ENCODE measurements at regions not wholly inside any gene's neighbourhood (a gene's known extent, or its start where the extent isn't known, plus 50 kb on each side); places are given as distances from the start of the nearest gene placed in this dataset.
"Not testable (repeated sequence)": the region's sequence is repeated elsewhere in the genome, so short reads cannot be mapped to it uniquely, and the experiment has no call there.

DNA sequence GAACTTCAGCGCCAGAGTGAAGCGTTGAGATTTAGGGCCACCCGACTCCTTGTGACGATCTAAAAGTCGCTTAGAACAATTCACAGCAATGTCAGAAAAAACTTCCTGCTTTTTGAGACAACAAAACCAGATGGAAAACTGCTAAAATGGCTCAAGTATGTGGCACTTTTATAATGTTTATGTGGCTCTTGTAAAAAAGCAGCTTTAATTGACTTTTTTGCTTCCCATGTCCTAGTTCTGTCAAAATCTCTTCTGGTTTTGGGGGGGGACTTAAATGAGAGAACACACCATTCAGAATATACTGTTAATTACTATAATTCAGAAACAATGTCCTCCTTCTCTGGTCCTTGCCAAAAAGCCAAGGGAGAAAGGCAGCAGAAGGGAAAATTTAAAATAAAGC is 154.7 kb upstream of the LSM14A start:
- no peak for DNase-seq (ENCODE audit: low read depth in 2 of 3, low spot score in 2 of 3)

DNA sequence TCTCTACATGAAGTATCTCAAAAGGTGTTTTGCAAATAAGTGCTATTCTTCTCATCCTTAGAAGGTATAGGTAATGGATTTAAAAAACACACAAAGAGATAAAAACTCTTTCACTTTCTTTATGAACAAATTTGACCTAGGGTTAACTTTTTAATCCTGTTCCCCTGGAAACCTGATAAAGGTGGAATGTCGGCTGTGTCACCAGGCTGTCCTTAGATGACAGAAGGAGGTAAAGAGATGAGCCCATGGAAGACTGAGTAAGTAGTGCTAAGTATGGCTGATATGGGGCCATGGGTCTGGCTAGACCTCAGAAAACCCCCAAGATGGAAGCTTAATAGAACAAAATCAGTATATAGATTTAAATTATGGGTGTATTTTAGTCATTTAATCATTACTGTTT is 153.8 kb upstream of the LSM14A start:
- no peak for DNase-seq (ENCODE audit: low read depth in 2 of 3, low spot score in 2 of 3)

DNA sequence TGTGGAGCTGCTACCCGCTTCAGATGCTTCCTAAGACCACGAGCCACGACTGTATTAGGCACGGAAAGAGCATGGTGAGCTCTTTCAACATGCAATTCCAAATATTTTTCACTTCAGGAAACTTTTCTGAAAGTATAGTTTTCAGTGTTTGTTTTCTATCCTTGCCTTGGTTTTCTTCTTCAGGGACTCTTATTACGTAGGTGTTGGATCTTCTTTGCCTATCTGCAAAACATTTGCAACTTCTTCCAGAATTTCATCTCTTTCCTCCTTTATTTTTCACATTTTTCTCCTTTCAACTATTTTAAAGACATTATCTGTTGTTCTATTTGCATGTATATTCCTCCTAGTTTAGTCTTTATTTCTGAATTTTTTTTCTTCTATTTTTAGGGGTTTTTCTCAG is 148.9 kb upstream of the LSM14A start:
- DNase-seq (ENCODE audit: low read depth in 2 of 3, low spot score in 2 of 3): no peak

DNA sequence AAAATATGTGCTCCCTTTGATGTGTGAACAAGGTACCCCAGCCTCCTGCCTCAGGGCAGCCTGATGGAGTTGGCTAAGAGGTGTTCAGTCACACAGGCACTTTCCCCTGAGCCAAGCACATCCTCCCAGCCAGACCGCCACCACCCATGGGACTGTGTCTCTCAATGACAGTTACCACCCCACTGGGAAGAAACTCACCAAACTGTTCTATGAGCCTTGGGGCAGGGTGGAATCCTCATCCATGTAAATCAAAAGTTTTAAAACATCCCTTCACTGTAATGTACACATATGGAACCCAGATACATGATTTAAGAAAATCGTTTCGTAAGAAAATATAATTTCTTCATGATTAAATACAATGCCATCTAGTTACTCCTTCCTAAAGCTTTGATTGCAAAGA is 138.4 kb upstream of the LSM14A start:
- no peak for DNase-seq (ENCODE audit: low read depth in 2 of 3, low spot score in 2 of 3)

DNA sequence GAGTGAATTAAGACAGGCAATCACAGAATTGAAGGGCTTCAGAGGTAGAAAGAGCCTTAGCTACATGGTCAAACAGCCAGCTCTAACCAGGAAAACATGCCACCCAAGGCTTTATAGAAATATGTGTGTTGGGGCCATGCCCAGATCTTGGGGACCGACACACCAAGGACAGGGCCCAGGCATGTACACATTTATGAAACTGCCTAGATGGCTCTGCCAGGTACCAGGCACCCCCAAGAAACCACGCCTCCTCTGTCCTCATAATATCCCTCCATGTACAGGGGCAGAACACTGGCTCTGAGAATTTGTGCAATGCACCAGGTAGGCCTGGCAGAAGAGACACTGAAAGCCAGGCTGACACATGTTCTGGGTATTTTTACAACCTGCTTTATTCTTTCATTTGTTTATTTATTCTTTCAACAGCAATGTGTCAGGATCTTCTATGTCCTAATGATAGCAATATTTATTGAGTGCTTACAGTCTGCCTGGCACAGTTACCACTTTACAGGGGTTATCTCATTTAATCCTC is 137.9 kb upstream of the LSM14A start:
- no peak for DNase-seq (ENCODE audit: low read depth in 2 of 3, low spot score in 2 of 3)

DNA sequence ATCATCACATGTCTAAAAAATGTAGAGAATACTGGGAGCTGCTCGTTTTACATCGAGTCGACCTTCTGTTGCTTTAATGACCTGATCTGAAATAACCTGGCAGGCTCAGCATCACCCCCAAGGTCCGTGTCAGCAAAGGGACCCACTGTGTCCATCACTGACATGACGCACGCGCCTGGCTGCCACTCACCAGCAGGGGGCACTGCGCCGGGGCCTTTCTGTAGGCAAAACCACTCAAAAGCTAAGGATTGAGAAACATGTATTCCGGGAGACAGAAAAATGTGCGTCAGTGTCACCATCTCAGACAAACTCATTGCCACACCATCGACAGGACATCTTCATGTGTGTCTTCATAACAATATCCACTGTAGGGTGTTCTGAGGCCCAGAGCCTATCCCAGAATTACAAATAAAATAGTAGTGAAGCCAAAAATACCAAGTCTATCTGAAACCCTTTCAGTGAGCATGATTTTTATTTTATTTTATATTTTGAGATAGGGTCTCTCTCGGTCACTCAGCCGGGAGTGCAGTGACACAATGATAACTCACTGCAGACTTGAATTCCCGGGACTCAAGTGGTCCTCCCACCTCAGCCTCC is 130.3 kb upstream of the LSM14A start:
- DNase-seq (ENCODE audit: low read depth in 2 of 3, low spot score in 2 of 3): peak; percentile 36 to 68 (median 43)

DNA sequence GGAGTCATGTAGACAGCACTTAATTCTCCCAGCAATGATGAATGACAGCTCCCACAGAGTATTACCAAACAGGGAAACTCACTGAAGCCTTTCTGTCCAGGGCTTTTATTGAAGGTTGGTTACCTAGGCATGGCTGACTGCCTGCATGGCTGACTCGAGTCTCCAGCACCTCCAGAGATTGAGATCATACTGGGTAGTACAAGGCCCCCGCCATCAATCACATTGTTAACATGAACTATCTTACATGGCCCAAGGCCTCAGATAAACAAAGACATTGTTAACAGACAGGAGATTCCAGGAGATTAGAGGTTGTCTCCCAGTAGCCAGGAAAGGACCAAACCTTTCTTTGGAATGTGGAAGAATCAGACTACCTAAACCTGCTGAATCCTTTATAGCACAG is 128.3 kb upstream of the LSM14A start:
- DNase-seq (ENCODE audit: low read depth in 2 of 3, low spot score in 2 of 3): no peak

DNA sequence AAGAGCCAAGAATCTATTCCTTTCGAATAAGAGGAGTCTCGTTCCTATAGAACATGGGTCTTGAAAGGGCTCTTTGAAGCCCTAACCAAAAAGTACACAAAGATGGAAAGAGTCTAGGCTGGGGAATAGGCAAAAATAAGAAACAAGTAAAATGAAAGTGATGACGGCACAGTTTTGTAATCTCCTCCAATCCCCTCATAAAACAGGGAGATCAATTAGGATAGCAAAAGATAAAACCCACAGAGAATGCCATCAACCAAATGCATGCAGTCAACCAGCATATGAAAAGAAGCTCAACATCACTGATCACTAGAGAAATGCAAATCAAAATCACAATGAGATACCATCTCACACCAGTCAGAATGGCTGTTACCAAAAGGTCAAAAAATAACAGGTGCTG is 122.4 kb upstream of the LSM14A start:
- DNase-seq (ENCODE audit: low read depth in 2 of 3, low spot score in 2 of 3): no peak

DNA sequence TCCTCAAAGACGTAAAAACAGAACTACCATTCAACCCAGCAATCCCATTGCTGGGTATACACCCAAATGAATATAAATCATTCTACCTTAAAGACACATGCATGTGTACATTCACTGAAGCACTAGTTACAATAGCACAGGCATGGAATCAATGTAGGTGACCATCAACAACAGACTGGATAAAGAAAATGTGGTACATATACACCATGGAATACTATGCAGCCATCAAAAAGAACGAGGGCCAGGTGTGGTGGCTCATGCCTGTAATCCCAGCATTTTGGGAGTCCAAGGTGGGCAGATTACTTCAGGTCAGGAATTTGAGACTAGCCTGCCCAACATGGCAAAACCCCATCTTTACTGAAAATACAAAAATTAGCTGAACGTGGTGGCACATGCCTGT is 121.9 kb upstream of the LSM14A start:
- DNase-seq (ENCODE audit: low read depth in 2 of 3, low spot score in 2 of 3): not testable (repeated sequence)

DNA sequence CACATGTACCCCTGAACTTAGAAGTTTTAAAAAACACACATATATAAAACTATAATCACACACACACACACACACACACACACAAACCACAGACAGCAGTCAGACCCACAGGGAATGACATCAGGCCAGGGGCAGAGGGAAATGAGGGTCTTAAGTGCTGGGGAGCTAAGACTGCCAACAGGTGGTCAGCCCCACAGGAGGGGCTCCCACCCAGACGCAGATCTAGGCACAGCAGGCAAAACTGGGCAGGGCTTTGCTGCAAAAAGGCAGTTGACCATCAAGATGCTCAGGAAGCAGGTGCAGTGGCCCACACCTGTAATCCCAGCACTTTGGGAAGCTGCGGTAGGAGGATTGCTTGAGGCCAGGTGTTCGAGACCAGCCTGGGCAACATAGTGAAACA is 121.0 kb upstream of the LSM14A start:
- DNase-seq (ENCODE audit: low read depth in 2 of 3, low spot score in 2 of 3): no peak

DNA sequence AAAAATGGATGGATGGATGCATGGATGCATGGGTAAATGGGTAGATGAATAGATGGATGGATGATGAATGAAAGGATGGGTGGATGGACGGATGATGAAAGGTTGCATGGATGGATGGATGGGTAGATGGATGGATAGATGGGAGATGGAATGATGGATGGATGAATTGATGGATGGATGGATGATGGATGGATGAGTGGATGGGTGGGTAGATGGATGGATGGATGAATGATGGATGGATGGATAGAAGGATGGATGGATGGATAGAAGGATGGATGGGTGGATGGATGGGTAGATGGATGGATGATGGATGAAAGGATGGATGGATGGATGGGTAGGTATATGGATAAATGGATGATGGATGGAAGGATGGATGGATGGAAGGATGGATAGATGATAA is 115.1 kb upstream of the LSM14A start:
- no peak for DNase-seq (ENCODE audit: low read depth in 2 of 3, low spot score in 2 of 3)

DNA sequence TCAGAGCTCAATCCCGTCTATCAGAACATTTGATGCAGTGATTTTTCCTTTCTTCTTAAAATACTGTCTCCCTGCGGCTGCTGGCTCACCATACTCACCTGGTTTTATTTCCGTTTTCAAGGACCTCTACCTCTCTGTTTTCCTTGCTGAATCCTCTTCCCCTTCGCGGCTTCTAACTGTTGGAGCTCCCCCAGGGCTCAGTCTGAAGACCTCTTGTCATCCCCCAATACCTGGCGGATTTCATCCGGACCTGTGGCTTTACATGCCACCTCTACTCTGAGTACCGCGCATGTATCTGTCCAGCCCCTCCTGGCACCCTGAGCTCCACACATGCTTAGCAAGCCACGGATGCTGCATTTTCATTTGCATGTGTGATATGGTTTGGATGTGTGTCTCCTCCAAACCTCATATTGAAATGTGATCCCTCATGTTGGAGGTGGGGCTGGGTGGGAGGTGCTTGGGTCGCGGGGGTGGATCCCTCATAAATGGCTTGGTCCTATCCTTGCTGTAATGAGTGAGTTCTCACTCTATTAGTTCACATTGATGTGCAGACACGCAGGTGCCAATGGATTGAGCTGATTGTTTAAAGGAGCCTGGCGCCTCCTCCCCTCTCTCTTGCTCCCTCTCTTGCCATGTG is 106.2 kb upstream of the LSM14A start:
- no peak for DNase-seq (ENCODE audit: low read depth in 2 of 3, low spot score in 2 of 3)

DNA sequence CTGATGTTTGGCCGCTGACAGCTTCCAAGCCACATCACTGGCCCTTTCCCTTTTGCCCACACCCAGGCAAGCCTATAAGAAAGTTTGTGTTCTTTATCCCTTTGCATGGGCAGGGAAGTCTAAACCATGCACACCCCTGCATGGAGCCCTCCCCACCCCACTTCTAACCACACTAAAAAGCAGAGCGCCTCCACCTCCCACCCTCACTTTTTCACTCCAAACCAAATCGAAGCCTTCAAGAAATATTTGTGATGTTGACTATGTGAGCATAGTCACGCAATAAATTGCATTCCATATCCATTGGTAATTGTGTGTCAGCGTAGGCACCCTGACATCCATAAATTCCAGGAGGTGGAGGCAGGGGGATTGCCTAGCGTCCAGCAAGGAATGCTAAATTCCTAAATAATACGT is 104.4 kb upstream of the LSM14A start:
- no peak for DNase-seq (ENCODE audit: low read depth in 2 of 3, low spot score in 2 of 3)

DNA sequence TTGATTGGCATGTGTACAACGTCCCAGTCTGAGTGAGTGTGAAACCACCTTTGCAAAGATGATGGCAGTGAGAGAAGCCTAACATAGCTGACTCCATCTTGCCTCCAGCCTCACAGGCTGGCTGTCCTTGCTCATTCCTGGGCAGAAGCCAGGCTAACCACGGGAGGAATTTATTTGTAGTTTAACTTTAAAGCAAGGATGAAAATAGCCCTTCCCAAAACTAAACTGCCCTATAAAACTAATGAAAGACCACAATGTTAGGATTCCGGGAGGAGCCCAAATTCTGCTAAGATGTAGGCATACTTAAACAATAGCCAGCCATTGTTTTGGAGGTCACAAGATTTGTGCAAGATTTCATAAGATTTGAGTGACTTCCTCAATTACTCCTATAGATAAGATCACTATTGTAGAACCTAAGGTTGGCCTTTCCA is 96.6 kb upstream of the LSM14A start:
- DNase-seq (ENCODE audit: low read depth in 2 of 3, low spot score in 2 of 3): no peak

DNA sequence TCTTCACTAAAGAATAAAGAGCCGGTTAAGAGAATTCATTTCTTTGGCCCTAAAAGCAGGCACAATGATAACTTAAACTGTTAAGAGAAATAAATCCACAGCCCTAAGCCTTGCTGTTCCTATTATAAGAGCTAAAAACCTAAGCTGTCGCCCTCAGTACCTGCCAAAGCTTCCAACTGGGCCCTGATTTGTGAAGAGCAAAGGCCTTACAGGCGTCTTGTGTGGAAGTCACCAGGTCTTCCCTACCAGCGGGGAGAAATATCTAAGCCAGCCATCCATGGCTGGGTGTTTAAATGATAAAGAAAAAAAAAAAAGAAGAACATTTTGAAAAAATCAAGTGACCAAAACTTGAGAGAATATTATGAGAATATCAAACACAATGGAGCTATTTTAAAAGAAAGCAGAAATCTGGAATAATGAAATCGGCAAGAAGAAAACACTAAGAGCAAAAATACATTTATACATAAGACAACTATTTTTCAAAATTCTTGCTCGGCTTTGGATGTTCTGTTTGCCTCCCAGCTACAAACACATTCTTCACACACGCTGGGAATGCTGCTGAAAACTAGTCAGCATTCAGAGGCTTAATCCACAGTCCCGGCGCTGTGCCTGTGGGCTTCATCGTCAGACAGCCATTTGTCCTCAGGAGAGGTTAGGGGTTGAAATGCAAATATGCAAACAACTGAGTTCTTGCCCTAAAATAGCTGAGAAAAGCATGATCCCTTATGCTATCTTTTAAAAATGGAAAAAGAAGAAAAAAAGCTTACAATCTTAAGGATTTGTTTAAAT is 89.8 kb upstream of the LSM14A start:
- no peak for DNase-seq (ENCODE audit: low read depth in 2 of 3, low spot score in 2 of 3)

DNA sequence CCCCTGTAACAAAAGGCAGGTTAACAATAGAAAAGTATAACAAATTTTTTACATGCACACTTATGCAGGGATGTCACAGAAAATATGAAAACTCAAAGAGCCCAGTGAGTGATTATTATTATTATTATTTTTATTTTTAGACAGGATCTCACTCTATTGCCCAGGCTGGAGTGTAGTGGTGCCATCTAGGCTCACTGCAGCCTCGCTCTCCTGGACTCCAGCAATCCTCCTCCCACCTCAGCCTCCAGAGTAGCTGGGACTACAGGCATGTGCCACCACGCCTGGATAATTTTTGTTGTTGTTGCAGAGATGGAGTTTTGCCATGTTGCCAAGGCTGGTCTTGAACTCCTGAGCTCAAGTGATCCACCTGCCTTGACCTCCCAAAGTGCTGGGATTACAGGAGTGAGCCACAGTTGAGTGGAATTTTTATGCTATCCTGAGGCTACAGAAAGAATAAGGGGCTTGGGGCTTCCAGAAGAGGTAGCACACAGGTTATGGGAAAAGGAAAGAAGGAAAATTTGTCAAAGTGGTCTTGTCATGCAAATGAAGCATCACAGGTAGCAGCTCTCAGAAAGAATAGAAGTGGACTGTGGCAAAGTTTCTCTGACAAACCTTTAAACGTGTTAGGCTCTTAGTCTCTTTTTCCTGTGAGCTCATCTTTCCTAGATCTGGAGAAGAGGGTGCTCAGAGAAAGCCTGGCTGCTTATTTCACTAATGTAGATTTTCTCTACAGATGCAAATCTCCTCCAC is 87.7 kb upstream of the LSM14A start:
- DNase-seq (ENCODE audit: low read depth in 2 of 3, low spot score in 2 of 3): no peak

DNA sequence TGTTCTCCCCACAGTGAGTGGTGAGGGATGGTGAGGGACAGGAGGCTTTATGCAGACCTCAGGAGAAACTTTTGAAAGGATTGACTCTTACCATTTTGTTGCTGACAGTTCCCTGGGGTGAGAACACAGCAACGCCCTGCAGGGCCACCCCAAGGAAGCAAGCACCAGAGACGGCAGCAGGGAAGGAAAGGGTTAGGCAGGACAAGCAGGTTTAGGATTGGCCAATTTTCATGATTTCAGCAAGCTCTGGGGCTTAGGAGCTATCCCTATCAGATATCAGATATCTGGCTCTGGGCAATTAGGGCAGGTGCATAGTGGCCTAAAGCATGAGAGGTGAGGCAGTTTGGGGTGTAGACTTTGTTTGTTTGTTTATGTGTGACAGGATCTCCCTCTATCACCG is 87.0 kb upstream of the LSM14A start:
- DNase-seq (ENCODE audit: low read depth in 2 of 3, low spot score in 2 of 3): no peak

DNA sequence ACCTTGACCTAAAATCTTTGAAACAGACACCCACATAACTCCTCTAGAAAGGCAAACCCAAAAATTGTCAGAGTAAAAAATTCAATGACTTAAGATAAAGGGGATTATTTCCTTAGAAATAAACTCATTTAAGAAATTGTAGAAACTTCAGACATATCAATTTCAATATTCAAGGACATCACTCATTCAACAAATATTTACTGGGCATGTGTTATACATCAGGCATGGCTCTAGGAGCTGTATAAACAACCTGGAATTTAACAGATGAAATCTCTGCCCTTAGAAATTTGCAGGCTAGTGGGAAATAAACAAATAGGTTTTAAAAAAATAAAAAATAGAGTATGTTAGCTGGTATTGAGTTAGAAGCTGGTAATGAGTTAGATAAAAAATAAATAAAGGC is 84.0 kb upstream of the LSM14A start:
- DNase-seq (ENCODE audit: low read depth in 2 of 3, low spot score in 2 of 3): no peak

DNA sequence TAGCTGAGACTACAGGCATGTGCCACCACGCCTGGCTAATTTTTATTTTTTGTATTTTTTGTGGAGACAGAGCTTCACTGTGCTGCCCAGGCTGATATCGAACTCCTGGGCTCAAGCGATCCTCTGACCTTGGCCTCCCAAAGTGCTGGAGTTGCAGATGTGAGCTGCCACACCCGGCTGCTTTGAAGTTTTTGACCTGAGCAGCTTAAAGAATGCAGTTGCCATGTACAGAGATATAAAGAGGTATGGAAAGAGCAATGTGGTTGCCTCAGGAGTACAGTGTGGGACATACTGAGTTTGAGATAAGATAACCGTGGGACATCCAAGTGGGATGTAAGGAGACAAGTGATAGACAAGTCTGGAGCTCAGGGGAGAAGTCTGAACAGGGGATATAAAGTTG is 82.7 kb upstream of the LSM14A start:
- DNase-seq (ENCODE audit: low read depth in 2 of 3, low spot score in 2 of 3): no peak

DNA sequence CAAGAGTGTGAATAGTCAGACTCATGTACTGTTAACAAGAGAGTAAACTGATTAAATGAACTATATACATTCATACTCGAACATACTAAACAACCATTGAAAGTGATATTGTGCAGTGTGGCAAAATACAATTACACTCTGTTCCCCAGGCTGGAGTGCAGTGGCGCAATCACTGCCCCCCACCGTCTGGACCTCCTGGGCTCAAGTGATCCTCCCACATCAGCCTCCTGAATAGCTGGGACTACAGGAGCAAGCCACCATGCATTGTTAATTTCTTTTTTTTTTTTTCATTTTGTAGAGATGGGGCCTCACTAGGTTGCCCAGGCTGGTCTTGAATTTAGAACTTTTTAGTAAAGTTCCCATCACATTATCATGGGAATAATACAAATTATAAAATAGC is 77.3 kb upstream of the LSM14A start:
- no peak for DNase-seq (ENCODE audit: low read depth in 2 of 3, low spot score in 2 of 3)

DNA sequence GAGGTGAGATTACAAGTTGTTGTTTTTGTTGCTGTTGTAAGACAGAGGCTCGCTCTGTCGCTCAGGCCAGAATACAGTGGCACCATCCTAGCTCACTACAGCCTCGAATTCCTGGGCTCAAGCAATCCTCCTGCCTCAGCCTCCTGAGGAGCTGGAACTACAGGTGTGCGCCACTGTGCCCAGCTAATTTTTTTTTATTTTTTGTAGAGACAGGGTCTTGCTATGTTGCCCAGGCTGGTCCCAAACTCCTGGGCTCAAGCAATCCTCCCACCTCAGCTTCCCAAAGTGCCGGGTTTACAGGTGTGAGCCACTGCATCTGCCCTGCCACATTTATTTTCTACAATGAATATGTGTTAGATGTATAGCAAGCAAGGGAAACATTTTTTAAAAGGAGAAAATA is 76.9 kb upstream of the LSM14A start:
- not testable (repeated sequence) for DNase-seq (ENCODE audit: low read depth in 2 of 3, low spot score in 2 of 3)
